Neural cell (in vitro differentiated cells): ENCODE measurements at regions not wholly inside any gene's neighbourhood (a gene's known extent, or its start where the extent isn't known, plus 50 kb on each side); places are given as distances from the start of the nearest gene placed in this dataset.

Experiments used
- EZH2 ChIP-seq: fragments of 200-600, 300-800 bp; shearing (Covaris generic), sonication (generic); IDR thresholded peaks from 2 replicates; pipeline ENCODE4 v1.6.1; 2014; ENCODE audit warnings: antibody characterized with exemption, low read length, borderline replicate concordance, mild to moderate bottlenecking; ENCODE audit not compliant: insufficient read depth, poor library complexity, severe bottlenecking
- POLR2AphosphoS5 ChIP-seq: IDR thresholded peaks from 2 replicates; pipeline ENCODE4 v1.6.1; 2012
- REST ChIP-seq: IDR thresholded peaks from 2 replicates; pipeline ENCODE4 v1.6.1; 2012; ENCODE audit warnings: borderline replicate concordance
- TF ChIP-seq, protein P1 (sequence below): fragments of 450-650 bp; IDR thresholded peaks from 2 replicates; pipeline ENCODE4 v1.5.1; 2014; ENCODE audit warnings: antibody characterized with exemption, mild to moderate bottlenecking, moderate library complexity; ENCODE audit not compliant: poor library complexity, severe bottlenecking

- TF ChIP-seq, protein P1, sequence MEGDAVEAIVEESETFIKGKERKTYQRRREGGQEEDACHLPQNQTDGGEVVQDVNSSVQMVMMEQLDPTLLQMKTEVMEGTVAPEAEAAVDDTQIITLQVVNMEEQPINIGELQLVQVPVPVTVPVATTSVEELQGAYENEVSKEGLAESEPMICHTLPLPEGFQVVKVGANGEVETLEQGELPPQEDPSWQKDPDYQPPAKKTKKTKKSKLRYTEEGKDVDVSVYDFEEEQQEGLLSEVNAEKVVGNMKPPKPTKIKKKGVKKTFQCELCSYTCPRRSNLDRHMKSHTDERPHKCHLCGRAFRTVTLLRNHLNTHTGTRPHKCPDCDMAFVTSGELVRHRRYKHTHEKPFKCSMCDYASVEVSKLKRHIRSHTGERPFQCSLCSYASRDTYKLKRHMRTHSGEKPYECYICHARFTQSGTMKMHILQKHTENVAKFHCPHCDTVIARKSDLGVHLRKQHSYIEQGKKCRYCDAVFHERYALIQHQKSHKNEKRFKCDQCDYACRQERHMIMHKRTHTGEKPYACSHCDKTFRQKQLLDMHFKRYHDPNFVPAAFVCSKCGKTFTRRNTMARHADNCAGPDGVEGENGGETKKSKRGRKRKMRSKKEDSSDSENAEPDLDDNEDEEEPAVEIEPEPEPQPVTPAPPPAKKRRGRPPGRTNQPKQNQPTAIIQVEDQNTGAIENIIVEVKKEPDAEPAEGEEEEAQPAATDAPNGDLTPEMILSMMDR: no peak
- no peak for TF ChIP-seq EZH2
- no peak for TF ChIP-seq POLR2AphosphoS5
- TF ChIP-seq REST: no peak
These were observed 137.7 kb upstream of the RAPGEF2 start for GRCh38 chr4:158965226-158965625.
